Activated CD4-positive, alpha-beta T cell treated with anti-CD3 and anti-CD28 coated beads for 36 hours (primary cell): ENCODE measurements at regions not wholly inside any gene's neighbourhood (a gene's known extent, or its start where the extent isn't known, plus 50 kb on each side); places are given as distances from the start of the nearest gene placed in this dataset.

Experiments used
- ATAC-seq: fragments of 200-7000 bp; cut with Tn5 transposase; one replicate; pipeline ENCODE4 v1.10.0; 2021; ENCODE audit warnings: mild to moderate bottlenecking, moderate library complexity
- CTCF ChIA-PET: fragments of 350-600 bp; sonication (Branson Sonifier 250); formaldehyde crosslinking; loops from one replicate; lab custom pipeline; 2021; ENCODE audit warnings: antibody characterized with exemption; lab: Charles Lee
- POLR2A ChIA-PET: fragments of 350-600 bp; sonication (Branson Sonifier 250); formaldehyde crosslinking; loops from one replicate; lab custom pipeline; 2021; ENCODE audit warnings: antibody characterized with exemption, inconsistent platforms; lab: Charles Lee
- DNase-seq: peaks from one replicate; pipeline ENCODE4 v3.0.0-alpha.2; 2020
- H3K27ac Mint-ChIP-seq: one replicate; pipeline ENCODE4 v1.8.0; 2021; ENCODE audit warnings: mixed read lengths
- H3K27me3 Mint-ChIP-seq: one replicate; pipeline ENCODE4 v1.8.0; 2021; ENCODE audit warnings: mixed read lengths
- H3K36me3 Mint-ChIP-seq: one replicate; pipeline ENCODE4 v1.8.0; 2021; ENCODE audit warnings: low read depth, mixed read lengths
- H3K4me1 Mint-ChIP-seq: one replicate; pipeline ENCODE4 v1.8.0; 2021; ENCODE audit warnings: mixed read lengths
- H3K4me3 Mint-ChIP-seq: one replicate; pipeline ENCODE4 v1.8.0; 2021; ENCODE audit warnings: mild to moderate bottlenecking, moderate library complexity, mixed read lengths
- H3K9me3 Mint-ChIP-seq: one replicate; pipeline ENCODE4 v1.8.0; 2021; ENCODE audit warnings: low read depth, mixed read lengths
- intact Hi-C, 2 experiments: fragments of 100-400 bp; cut with DNase I in 1 of 2; cut with micrococcal nuclease in 1 of 2; formaldehyde crosslinking; loops; one replicate each; pipeline versions ENCODE4 v1.14.2 to v1.15.1; 2022 to 2024; cut with DNase I, micrococcal nuclease

GRCh38 chr7:16244469-16244868 is 176.9 kb downstream of the CRPPA start:
- Mint-ChIP-seq H3K9me3 (no peaks in the 10 kb centered on the region), H3K4me1 (no peaks in the 10 kb centered on the region), H3K4me3 (no peak overlapping the region), H3K27ac (no peak overlapping the region), H3K36me3 (no peaks in the 10 kb centered on the region), H3K27me3 (no peaks in the 10 kb centered on the region)
- ChIA-PET POLR2A (no interaction called here), CTCF (no interaction called here)
- DNase-seq (no peak), ATAC-seq (no peak)
- intact Hi-C loops, result no loop called here

GRCh38 chr7:16242920-16243319 is 178.4 kb downstream of the CRPPA start:
- ChIA-PET POLR2A (no interaction called here), CTCF (interaction anchor here (0.5 kb wide), 1 partner anchor 282 kb away, joined by 3 read pairs; no protein-coding TSS in a partner anchor)
- Mint-ChIP-seq H3K4me1 (no peaks in the 10 kb centered on the region), H3K4me3 (no peak overlapping the region), H3K36me3 (no peaks in the 10 kb centered on the region), H3K27ac (no peak overlapping the region), H3K27me3 (no peaks in the 10 kb centered on the region), H3K9me3 (no peaks in the 10 kb centered on the region)
- intact Hi-C loops, result no loop called here
- ATAC-seq (no peak), DNase-seq (no peak)

GRCh38 chr7:16241017-16241416 is 180.3 kb downstream of the CRPPA start:
- POLR2A ChIA-PET, result no interaction called here
- Mint-ChIP-seq H3K36me3 (no peaks in the 10 kb centered on the region), H3K27ac (no peak overlapping the region), H3K4me1 (no peaks in the 10 kb centered on the region), H3K9me3 (no peaks in the 10 kb centered on the region), H3K4me3 (no peak overlapping the region), H3K27me3 (no peaks in the 10 kb centered on the region)
- CTCF ChIA-PET, result interaction anchor here (0.6 to 1.0 kb wide), 2 partner anchors 26 to 1677 kb away, joined by 3 read pairs; no protein-coding TSS in a partner anchor
- ATAC-seq (no peak), DNase-seq (no peak)
- intact Hi-C loops, result no loop called here

GRCh38 chr7:16236381-16236780 is 185.0 kb downstream of the CRPPA start:
- ATAC-seq (no peak), DNase-seq (no peak)
- no peak overlapping the region for H3K27ac Mint-ChIP-seq
- intact Hi-C loops, result no loop called here
- POLR2A ChIA-PET, result no interaction called here
- peaks cover 4% of the 10 kb centered on the region for H3K9me3 Mint-ChIP-seq
- no peaks in the 10 kb centered on the region for H3K36me3 Mint-ChIP-seq
- CTCF ChIA-PET, result no interaction called here
- no peaks in the 10 kb centered on the region for H3K27me3 Mint-ChIP-seq
- H3K4me3 Mint-ChIP-seq, result no peak overlapping the region
- H3K4me1 Mint-ChIP-seq, result no peaks in the 10 kb centered on the region

- ChIA-PET POLR2A (no interaction called here), CTCF (no interaction called here)
- H3K36me3 Mint-ChIP-seq, result no peaks in the 10 kb centered on the region
- H3K4me3 Mint-ChIP-seq, result no peak overlapping the region
- ATAC-seq (no peak), DNase-seq (no peak)
- H3K27ac Mint-ChIP-seq, result no peak overlapping the region
- peaks cover 9% of the 10 kb centered on the region for H3K9me3 Mint-ChIP-seq
- intact Hi-C loops, result no loop called here
- H3K4me1 Mint-ChIP-seq, result no peaks in the 10 kb centered on the region
- no peaks in the 10 kb centered on the region for H3K27me3 Mint-ChIP-seq
These were observed 185.9 kb downstream of the CRPPA start for GRCh38 chr7:16235147-16236114.

GRCh38 chr7:16234493-16235146 is 186.7 kb downstream of the CRPPA start:
- no peaks in the 10 kb centered on the region for H3K27me3 Mint-ChIP-seq
- no peak overlapping the region for H3K27ac Mint-ChIP-seq
- H3K36me3 Mint-ChIP-seq, result no peaks in the 10 kb centered on the region
- DNase-seq (no peak), ATAC-seq (no peak)
- no peak overlapping the region for H3K4me3 Mint-ChIP-seq
- peaks cover 16% of the 10 kb centered on the region for H3K9me3 Mint-ChIP-seq
- POLR2A ChIA-PET, result no interaction called here
- CTCF ChIA-PET, result no interaction called here
- no peaks in the 10 kb centered on the region for H3K4me1 Mint-ChIP-seq
- intact Hi-C loops, result no loop called here

GRCh38 chr7:16233517-16233916 is 187.8 kb downstream of the CRPPA start:
- intact Hi-C loops, result no loop called here
- Mint-ChIP-seq H3K4me3 (no peak overlapping the region), H3K27ac (no peak overlapping the region), H3K9me3 (peaks cover 19% of the 10 kb centered on the region), H3K27me3 (no peaks in the 10 kb centered on the region), H3K36me3 (no peaks in the 10 kb centered on the region), H3K4me1 (no peaks in the 10 kb centered on the region)
- CTCF ChIA-PET, result no interaction called here
- no peak for ATAC-seq
- POLR2A ChIA-PET, result no interaction called here
- no peak for DNase-seq

GRCh38 chr7:16232273-16232672 is 189.1 kb downstream of the CRPPA start:
- POLR2A ChIA-PET, result no interaction called here
- H3K9me3 Mint-ChIP-seq, result peaks cover 19% of the 10 kb centered on the region
- no peaks in the 10 kb centered on the region for H3K27me3 Mint-ChIP-seq
- no peak overlapping the region for H3K4me3 Mint-ChIP-seq
- no peaks in the 10 kb centered on the region for H3K4me1 Mint-ChIP-seq
- intact Hi-C loops, result no loop called here
- CTCF ChIA-PET, result no interaction called here
- no peaks in the 10 kb centered on the region for H3K36me3 Mint-ChIP-seq
- H3K27ac Mint-ChIP-seq, result no peak overlapping the region
- DNase-seq, result no peak
- no peak for ATAC-seq

- Mint-ChIP-seq H3K9me3 (peaks cover 2% of the 10 kb centered on the region), H3K4me1 (peaks cover 6% of the 10 kb centered on the region), H3K27ac (no peak overlapping the region), H3K27me3 (no peaks in the 10 kb centered on the region), H3K36me3 (no peaks in the 10 kb centered on the region), H3K4me3 (no peak overlapping the region)
- ChIA-PET POLR2A (no interaction called here), CTCF (interaction anchor here (1.6 kb wide), 1 partner anchor 28 kb away, joined by 3 read pairs; no protein-coding TSS in a partner anchor)
- ATAC-seq (peak; percentile 23), DNase-seq (peak; percentile 51)
- intact Hi-C loops, result no loop called here
These were observed 197.2 kb downstream of the CRPPA start for GRCh38 chr7:16223963-16224707.

- no peak for ATAC-seq
- POLR2A ChIA-PET, result no interaction called here
- no peak overlapping the region for H3K27ac Mint-ChIP-seq
- no peak overlapping the region for H3K4me3 Mint-ChIP-seq
- H3K4me1 Mint-ChIP-seq, result no peaks in the 10 kb centered on the region
- intact Hi-C loops, result no loop called here
- no peaks in the 10 kb centered on the region for H3K36me3 Mint-ChIP-seq
- CTCF ChIA-PET, result no interaction called here
- no peaks in the 10 kb centered on the region for H3K9me3 Mint-ChIP-seq
- DNase-seq, result no peak
- H3K27me3 Mint-ChIP-seq, result no peaks in the 10 kb centered on the region
These were observed 208.7 kb downstream of the CRPPA start for GRCh38 chr7:16212610-16213009.

- Mint-ChIP-seq H3K9me3 (no peaks in the 10 kb centered on the region), H3K27me3 (no peaks in the 10 kb centered on the region), H3K27ac (no peak overlapping the region), H3K4me3 (no peak overlapping the region), H3K4me1 (no peaks in the 10 kb centered on the region), H3K36me3 (no peaks in the 10 kb centered on the region)
- POLR2A ChIA-PET, result no interaction called here
- CTCF ChIA-PET, result no interaction called here
- intact Hi-C loops, result no loop called here
- ATAC-seq (no peak), DNase-seq (no peak)
These were observed 209.3 kb downstream of the CRPPA start for GRCh38 chr7:16212032-16212431.
